Stromal cell of bone marrow (primary cell): ENCODE measurements at regions not wholly inside any gene's neighbourhood (a gene's known extent, or its start where the extent isn't known, plus 50 kb on each side); places are given as distances from the start of the nearest gene placed in this dataset.

Experiments used
- DNase-seq: peaks from one replicate; pipeline ENCODE4 v3.0.0-alpha.2; 2012; ENCODE audit warnings: low read depth

DNA sequence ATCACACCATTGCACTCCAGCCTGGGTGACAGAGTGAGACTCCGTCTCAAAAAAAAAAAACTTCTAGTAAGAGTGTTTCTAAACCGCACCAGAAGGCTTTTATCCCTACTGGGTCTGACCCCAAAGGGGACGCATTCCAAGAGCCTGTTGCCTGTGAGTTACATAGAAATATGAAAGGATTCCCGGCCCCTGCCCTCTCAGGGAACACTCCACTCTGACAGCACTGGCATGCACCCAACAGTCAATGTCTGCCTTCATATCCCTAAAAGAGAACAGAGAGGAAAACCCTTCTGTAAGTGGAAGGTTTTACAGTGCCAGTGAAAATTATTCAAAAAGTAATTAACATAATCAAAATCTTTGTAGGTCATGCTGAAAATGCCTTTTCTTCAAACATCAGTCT, 117.1 kb upstream of the PTPRT start:
- DNase-seq: no peak

DNA sequence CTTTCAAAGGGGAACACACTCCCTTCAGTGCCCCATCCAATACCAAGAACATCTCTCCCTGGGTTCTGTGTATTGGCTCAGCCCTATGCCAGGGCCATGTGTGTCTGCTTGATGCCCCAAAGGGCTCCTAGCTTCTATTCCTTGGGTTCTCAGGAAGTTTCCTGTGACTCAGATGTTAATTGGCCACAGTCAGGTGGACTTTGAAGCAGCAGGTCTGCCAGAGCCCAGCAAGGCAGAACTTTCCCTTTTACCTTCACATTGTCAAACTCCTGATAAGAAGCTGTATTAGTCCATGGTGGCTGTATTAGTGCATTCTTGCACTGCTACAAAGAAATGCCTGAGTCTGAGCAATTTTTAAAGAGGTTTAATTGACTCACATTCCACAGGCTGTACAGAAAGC, 116.0 kb upstream of the PTPRT start:
- DNase-seq: no peak

GRCh38 chr20:43304598-43304997, 114.9 kb upstream of the PTPRT start:
- DNase-seq: no peak

- DNase-seq: no peak
Observed at GRCh38 chr20:43302936-43303335, 113.2 kb upstream of the PTPRT start.

GRCh38 chr20:43300901-43301300, 111.2 kb upstream of the PTPRT start:
- no peak for DNase-seq

- no peak for DNase-seq
Observed at GRCh38 chr20:43295781-43296180, 106.1 kb upstream of the PTPRT start.

- DNase-seq: no peak
Observed at GRCh38 chr20:43295263-43295662, 105.6 kb upstream of the PTPRT start.

DNA sequence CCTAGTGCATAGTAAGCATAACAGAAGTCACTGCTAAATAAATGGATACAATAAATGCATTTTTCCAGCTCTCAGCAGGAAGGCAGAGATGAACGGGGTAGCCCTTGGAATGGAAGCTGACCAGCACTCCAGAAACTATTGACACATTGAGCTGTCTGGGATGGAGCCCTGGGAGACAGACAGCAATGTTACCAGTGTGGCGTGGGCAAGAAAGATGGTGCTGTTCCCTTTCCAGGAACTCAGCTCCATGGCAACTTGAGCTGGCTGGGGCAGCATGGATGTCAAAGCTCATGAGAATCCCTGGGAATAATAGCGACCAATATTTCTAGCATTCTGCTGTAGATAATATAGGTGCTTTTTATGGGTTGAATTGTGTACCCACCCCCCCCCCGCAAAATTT, 104.3 kb upstream of the PTPRT start:
- no peak for DNase-seq

DNA sequence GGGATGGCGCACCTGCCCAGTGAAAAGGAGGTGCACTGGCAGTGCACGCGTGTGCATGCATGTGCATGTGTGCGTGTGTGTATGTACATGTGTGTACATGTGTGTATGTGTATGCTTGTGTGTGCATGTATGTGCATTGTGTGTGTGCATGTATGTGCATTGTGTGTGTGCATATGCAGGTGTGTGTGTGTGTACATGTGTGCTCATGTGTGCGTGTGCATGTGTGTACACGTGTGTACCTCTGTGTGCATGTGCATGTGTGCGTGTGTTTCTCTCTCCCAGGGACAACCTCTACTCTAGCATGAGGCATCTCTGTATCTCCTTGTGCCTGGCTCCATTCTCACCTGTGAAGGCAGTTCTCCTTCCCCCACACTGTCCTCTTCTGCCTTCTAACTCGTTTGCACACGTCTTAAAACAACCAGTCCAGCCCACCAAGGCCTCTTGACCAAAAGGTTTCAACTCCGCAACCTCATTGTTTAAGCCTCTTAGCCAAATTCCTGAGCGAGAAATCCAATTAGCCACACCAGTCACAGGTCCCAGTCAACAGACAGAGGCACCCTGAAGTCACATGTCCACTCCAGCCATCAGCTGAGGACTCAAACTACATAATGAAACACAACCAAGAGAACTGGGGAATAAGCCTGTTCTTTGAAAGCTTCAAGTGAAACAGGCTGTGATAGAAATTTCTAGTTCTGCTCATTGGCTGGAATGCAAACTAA, 103.5 kb upstream of the PTPRT start:
- no peak for DNase-seq

DNA sequence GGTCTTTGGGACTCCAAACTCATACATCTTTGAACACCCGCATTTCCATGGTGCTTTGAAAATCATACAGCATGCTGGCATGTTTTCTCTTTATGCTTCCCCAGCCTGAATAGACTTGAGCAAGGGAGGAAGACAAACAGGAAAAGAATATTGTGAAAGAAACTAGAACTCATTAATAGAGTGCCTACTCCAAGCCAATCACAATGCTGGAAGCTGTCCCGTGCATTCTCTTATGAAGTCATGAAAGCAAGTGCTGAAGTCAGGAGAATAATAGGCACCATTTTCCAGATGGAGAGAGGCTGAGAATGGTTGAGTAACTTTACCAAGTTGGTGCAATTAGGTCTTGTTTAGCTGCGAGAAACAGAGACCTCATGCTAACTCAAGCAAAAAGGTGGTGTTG, 102.5 kb upstream of the PTPRT start:
- no peak for DNase-seq

DNA sequence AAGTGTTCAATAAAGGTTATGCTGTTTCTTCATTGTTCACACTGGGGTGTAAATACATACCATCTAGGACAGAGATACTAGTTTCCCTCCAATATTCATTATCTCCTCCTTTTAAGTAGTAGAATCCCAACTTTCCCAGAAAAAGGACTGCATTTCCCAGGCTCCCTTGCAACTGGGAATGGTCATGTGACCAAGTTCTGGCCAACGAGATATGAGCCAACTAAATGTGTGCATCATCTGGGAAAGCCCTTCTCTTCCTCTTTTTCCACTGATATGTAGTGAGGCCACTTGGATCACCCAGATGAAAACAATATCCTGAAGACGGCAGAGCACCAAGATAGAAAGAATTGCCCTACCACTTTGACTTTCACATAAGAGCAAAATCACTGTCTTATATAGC, 97.9 kb upstream of the PTPRT start:
- DNase-seq: no peak

GRCh38 chr20:43285170-43285569, 95.5 kb upstream of the PTPRT start:
- DNase-seq: no peak

GRCh38 chr20:43284486-43284885, 94.8 kb upstream of the PTPRT start:
- no peak for DNase-seq

DNA sequence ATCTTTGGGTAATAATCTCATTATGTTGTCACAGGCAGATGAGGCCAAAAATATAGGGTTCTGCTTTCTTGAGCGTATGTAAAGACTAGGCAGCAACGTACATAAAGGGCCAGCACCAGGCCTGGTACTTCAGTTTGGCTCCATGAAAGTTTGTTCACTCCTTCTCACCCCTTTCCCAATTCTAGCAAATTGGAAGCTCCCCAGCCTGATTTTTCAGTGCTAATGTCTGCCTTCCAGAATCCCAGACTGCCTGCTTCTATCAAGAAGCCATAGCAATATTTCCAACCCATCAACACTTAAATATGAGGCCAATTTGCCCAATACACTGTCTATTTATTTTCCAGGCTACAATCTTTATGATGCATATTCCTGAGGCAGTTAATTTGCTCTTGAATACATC, 93.4 kb upstream of the PTPRT start:
- no peak for DNase-seq

GRCh38 chr20:43271980-43272379, 82.3 kb upstream of the PTPRT start:
- DNase-seq: no peak

DNA sequence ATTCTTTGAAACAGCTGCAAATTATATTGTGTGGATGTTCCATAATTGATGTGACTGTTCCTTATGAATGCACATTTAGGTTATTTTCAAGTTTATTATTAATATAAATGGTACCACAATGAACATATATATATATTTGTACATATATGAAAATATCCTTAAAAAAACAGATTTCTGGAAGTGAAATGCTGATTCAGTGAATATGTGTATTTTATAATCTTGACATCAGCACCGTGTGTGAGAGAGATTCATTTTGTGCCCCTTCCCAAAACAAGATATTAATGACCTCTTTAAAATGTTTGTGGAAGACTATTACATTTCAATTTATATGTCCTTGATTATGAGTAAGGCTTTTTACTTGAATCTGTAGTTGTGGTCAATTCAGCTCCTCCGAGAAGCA, 75.7 kb upstream of the PTPRT start:
- DNase-seq: no peak

GRCh38 chr20:43263226-43263625, 73.5 kb upstream of the PTPRT start:
- no peak for DNase-seq

DNA sequence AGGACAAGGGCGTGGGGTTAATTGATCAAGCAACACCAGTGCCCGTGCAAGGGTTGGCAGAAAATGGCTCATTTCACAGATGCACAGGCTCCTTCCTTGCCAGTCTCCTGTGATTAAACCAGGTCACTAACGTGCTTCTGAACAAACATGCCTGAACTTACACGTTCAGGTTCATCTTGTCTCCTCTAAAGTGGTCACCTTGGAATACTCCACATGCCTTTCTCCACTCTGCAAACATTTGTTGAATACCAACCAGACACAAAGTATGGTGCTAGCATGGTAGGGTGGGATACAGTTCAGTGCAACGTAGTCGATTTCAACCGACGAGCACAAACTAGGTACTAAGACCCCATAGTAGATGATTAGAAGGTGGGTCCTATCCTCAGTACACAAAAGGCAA, 72.6 kb upstream of the PTPRT start:
- DNase-seq: no peak

- DNase-seq: no peak
Observed at GRCh38 chr20:43255877-43256276, 66.2 kb upstream of the PTPRT start.

- no peak for DNase-seq
Observed at GRCh38 chr20:43252761-43253160, 63.1 kb upstream of the PTPRT start.

- DNase-seq: no peak
Observed at GRCh38 chr20:43248341-43248740, 58.6 kb upstream of the PTPRT start.

GRCh38 chr20:43247361-43247760, 57.7 kb upstream of the PTPRT start:
- no peak for DNase-seq

GRCh38 chr20:43244647-43245046, 54.9 kb upstream of the PTPRT start:
- DNase-seq: no peak

DNA sequence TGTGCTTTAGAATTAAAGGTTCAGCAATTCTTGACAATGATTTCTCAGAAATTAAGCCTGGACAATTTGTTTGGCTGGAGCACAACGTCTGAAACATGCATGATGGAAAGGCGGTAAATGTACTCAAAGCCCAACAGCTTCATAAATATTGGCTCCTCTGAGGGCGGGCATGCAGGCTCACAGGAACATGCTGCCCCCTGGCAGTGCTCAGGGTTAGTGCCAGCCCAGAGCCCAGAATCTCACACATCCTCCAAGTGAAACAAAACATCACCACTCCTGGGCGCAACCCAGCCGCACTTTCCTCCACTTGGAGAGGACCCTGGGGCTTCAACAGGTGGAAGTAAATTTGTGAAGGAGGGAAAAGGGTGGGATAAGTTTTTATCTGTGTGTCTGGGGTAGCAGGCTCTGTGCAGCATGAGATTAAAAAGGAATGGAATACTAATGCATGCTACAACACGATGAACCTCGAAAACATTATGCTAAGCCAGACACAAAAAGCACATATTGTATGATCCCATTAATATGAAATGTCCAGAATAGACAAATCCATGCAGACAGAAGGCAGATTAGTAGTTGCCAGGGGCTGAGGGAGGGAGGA, 54.1 kb upstream of the PTPRT start:
- DNase-seq: no peak
